ENCODE measurements at regions not wholly inside any gene's neighbourhood (a gene's known extent, or its start where the extent isn't known, plus 50 kb on each side); places are given as distances from the start of the nearest gene placed in this dataset.

DNA sequence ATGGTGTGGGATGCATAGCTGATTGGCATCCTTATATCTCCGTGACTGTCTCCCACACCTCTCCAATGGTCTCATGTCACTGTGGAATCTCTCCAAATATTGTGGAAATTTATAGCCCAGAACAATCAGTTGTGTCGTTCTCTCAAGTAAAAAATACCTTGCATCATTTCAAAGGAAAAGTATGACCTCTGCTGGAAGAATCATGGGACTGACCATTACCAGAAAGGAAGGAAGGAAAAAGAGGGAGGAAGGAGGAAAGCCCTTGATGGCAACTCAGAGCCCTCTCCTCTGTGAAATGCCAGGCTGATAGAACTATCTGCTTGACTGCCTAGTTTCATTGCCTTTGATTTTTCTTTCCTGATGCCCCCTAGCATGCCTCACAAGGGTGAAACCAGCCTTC lies 76.3 kb downstream of the FOXI2 start:
- TF ChIP-seq, protein P1, sequence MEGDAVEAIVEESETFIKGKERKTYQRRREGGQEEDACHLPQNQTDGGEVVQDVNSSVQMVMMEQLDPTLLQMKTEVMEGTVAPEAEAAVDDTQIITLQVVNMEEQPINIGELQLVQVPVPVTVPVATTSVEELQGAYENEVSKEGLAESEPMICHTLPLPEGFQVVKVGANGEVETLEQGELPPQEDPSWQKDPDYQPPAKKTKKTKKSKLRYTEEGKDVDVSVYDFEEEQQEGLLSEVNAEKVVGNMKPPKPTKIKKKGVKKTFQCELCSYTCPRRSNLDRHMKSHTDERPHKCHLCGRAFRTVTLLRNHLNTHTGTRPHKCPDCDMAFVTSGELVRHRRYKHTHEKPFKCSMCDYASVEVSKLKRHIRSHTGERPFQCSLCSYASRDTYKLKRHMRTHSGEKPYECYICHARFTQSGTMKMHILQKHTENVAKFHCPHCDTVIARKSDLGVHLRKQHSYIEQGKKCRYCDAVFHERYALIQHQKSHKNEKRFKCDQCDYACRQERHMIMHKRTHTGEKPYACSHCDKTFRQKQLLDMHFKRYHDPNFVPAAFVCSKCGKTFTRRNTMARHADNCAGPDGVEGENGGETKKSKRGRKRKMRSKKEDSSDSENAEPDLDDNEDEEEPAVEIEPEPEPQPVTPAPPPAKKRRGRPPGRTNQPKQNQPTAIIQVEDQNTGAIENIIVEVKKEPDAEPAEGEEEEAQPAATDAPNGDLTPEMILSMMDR (conservative IDR thresholded peaks at IDR 0.05; ENCODE audit: low read depth, low read length): peak; percentile 66

DNA sequence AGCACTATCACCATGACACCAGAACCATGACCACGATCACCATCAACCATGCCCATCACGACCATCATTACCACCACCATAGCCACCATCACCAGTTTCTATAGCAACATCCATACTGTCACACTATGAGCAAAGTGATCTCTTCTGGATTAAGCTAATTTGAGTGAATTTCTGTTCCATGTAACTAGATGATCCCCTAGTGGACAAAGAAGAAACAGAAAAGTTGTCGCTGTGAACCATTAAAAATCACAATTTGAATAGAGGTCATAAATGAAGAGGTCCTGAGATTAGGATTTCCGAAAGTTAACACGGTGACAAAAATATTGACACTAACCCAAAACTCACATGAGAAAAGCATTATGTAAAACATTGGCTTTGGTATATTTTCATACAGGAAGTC lies 77.6 kb downstream of the CLRN3 start:
- no peak overlapping the region for H3K4me3 ChIP-seq (ENCODE audit: low read depth, low read length)
- no peak for DNase-seq (ENCODE audit: low read depth)
- TF ChIP-seq, protein P1 (conservative IDR thresholded peaks at IDR 0.05; ENCODE audit: low read depth, low read length): peak; percentile 40

More for the DNA sequence above, 76.3 kb downstream of the FOXI2 start:
- no peak overlapping the region for H3K4me3 ChIP-seq (ENCODE audit: low read depth, low read length)
- no peak for DNase-seq (ENCODE audit: low read depth)

- TF ChIP-seq, protein P1 (conservative IDR thresholded peaks at IDR 0.05; ENCODE audit: low read depth, low read length): no peak
- H3K4me3 ChIP-seq (ENCODE audit: low read depth, low read length): no peak overlapping the region
- DNase-seq (ENCODE audit: low read depth): no peak
Observed at GRCh38 chr10:127824826-127825225, 67.9 kb downstream of the CLRN3 start.

DNA sequence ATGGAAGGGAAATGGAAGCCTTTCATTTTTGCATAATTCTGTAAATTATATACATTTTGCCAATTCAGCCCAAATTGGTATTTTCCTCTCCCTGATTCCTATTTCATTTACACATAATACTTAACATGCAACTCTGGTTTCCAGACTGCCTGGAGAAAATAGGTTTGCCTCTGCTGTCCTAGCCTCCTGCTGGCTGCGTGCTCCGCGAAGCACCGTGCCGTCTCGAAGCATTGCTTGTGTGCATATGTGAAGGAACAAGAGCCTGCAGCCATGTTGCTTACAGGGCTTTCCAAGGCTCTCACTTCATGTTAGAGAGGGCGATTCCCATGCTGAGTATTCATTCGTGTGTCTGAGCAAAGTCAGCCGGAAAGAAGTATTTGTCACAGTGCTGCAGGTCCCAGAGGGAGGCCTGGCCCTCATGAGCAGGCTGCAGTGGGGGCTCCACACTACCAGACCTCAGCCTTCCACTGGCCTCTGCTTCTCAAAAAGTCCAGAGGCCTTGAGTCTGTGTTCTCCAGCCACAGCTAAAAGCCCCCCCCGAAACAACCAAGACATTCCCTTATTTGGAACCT lies 66.5 kb downstream of the CLRN3 start:
- TF ChIP-seq, protein P1 (conservative IDR thresholded peaks at IDR 0.05; ENCODE audit: low read depth, low read length): no peak
- DNase-seq (ENCODE audit: low read depth): no peak
- no peak overlapping the region for H3K4me3 ChIP-seq (ENCODE audit: low read depth, low read length)

DNA sequence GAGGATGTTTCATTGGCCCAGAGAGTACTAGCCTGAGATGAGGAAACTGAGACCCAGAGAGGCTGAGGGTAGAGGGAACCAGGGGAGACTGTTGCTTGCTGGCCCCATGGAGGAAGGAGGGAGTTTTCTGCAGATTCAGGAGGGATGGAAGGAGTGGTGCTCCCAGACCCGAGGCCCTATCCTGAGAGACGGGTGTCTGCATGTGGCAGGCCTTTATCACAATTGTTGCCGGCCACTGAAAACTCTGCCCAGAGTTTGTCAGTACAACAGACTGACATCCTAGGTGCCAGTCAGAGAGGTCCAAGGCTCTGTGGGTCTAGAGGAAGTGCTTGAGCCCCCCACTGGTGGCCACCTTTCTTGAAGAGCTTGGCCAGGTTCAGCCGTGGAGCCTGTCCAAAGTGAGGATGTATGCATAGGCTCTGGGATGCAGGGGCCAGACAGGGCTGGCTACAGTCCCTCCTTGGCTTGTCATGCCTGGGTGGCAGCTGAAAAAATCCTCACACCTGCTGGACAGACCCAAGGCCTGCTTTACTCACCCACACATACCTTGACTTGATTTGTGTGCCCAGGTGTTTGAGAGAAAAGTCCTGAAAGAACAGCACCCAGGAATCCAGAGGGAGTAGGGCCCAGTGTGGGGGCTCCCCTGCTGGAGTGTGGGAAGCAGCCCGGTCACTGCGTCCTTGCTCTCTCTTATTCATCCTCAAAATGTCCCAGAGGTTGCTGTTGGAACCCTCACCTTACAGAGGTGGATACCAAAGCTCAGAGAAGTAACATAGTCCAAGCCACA lies 65.2 kb downstream of the CLRN3 start:
- no peak for DNase-seq (ENCODE audit: low read depth)
- TF ChIP-seq, protein P1 (conservative IDR thresholded peaks at IDR 0.05; ENCODE audit: low read depth, low read length): no peak
- no peak overlapping the region for H3K4me3 ChIP-seq (ENCODE audit: low read depth, low read length)

All from epithelial cell of proximal tubule (primary cell).